HG02610 (cell line): ENCODE measurements at regions not wholly inside any gene's neighbourhood (a gene's known extent, or its start where the extent isn't known, plus 50 kb on each side); places are given as distances from the start of the nearest gene placed in this dataset.
"Not testable (repeated sequence)": the region's sequence is repeated elsewhere in the genome, so short reads cannot be mapped to it uniquely, and the experiment has no call there.

Experiments used
- ATAC-seq: cut with Tn5 transposase; IDR thresholded peaks from one replicate; pipeline ENCODE4 v1.9.1; 2021; ENCODE audit warnings: mild to moderate bottlenecking, moderate library complexity; ENCODE audit not compliant: unreplicated experiment

- no peak for ATAC-seq
Observed at GRCh38 chr4:84232309-84233095, 266.6 kb downstream of the NKX6-1 start.

GRCh38 chr4:84231539-84232055 lies 267.5 kb downstream of the NKX6-1 start:
- no peak for ATAC-seq

GRCh38 chr4:84224522-84224921 lies 274.6 kb downstream of the NKX6-1 start:
- no peak for ATAC-seq

GRCh38 chr4:84221704-84222103 lies 277.4 kb downstream of the NKX6-1 start:
- no peak for ATAC-seq

GRCh38 chr4:84220990-84221389 lies 278.1 kb downstream of the NKX6-1 start:
- no peak for ATAC-seq

- no peak for ATAC-seq
Observed at GRCh38 chr4:84219656-84220055, 279.4 kb downstream of the NKX6-1 start.

- no peak for ATAC-seq
Observed at GRCh38 chr4:84218031-84218430, 281.1 kb downstream of the NKX6-1 start.

GRCh38 chr4:84215217-84215616 lies 283.9 kb downstream of the NKX6-1 start:
- ATAC-seq = no peak

GRCh38 chr4:84206226-84206625 lies 292.9 kb downstream of the NKX6-1 start:
- not testable (repeated sequence) for ATAC-seq

- no peak for ATAC-seq
Observed at GRCh38 chr4:84189144-84189543, 309.9 kb downstream of the NKX6-1 start.

- no peak for ATAC-seq
Observed at GRCh38 chr4:84179409-84179808, 319.7 kb downstream of the NKX6-1 start.

GRCh38 chr4:84177831-84178542 lies 321.1 kb downstream of the NKX6-1 start:
- ATAC-seq = no peak

- ATAC-seq = no peak
Observed at GRCh38 chr4:84176016-84176415, 323.1 kb downstream of the NKX6-1 start.

GRCh38 chr4:84171871-84172270 lies 327.2 kb downstream of the NKX6-1 start:
- ATAC-seq = no peak

GRCh38 chr4:84167564-84167963 lies 331.5 kb downstream of the NKX6-1 start:
- no peak for ATAC-seq

- ATAC-seq = no peak
Observed at GRCh38 chr4:84167093-84167492, 332.0 kb downstream of the NKX6-1 start.

GRCh38 chr4:84166486-84166885 lies 332.6 kb downstream of the NKX6-1 start:
- ATAC-seq = no peak

- no peak for ATAC-seq
Observed at GRCh38 chr4:84164201-84164600, 334.9 kb downstream of the NKX6-1 start.

GRCh38 chr4:84159762-84160161 lies 339.3 kb downstream of the NKX6-1 start:
- no peak for ATAC-seq

GRCh38 chr4:84158670-84159069 lies 340.4 kb downstream of the NKX6-1 start:
- no peak for ATAC-seq

GRCh38 chr4:84151574-84151973 lies 347.5 kb downstream of the NKX6-1 start:
- ATAC-seq = no peak

GRCh38 chr4:84150177-84150576 lies 348.9 kb downstream of the NKX6-1 start:
- ATAC-seq = no peak
